ENCODE measurements at regions not wholly inside any gene's neighbourhood (a gene's known extent, or its start where the extent isn't known, plus 50 kb on each side); places are given as distances from the start of the nearest gene placed in this dataset.

DNA sequence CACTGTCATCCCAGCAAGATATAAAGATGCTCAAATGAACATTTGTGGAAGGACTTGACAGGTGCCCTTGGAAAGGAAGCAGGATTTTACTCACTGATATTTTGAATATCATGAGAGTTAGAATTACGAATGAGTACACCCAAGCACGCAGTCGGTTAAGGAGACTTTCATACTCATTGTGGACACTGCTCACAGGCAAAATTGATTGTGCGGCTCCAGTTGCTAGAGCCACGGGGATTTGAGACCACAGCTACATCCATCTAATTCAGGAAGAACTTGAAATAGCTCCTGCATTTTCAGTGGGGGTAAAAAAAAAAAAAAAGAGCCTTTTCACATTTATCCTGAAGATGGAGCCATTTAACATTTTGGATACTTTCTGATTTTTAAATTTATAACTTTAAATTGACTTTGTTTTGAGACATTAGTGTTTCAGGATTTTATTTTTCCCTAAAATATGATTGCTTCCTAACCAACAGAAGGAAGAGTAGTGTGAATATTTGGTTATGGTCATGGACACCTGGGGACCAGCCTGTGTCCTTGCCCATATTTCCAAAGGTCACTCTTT lies 1080.1 kb upstream of the EEF2KMT start:
- no peak for DNase-seq

DNA sequence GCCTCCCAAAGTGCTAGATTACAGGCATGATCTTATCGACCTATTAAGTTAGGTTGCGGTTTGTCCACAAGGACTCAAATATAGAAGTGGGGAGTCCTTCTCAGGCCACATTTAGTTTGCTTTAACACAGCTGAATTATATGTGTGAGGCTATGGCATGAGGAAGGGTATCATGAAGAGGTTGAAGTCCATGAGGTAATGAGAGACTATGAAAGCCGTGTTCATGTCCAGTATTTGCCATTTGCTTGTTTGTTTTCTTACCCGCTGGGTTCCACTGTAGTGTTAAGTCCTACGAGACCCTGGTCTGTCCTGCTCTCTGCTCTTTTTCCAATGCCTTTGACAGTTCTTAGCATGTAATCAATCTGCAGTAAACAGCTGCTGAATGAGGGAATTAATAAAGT lies 1072.4 kb upstream of the EEF2KMT start:
- no peak for DNase-seq

DNA sequence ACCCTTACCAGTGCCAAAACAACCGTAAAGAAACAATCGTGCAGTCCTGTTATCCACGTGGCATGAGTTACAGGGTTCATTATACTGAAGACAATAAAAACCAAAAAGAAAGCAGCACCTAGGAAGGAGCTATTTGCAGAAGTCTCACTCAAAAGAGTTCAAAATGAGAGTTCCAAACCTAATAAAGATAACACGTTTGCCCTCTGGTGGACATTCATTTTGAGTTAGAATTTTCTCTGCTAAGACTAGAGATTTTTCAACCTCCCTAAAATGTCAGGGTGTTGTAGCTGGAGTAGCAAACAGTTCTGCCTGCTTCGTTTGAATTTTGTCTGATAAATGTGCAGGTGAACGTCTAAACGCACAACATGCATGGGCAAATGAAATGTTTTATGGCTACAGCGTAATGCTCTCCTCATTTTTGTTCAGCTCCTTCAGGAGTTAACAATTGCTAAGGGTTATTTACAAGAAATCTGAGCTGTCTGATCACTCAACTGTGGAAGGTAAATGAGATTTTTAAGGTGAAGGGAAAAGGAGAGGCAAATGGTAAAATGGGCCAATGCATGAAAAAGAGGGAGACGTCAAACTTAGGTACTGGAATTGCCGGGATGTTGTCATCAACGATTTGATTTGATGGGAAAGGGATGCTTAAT lies 1067.9 kb upstream of the EEF2KMT start:
- DNase-seq = no peak

DNA sequence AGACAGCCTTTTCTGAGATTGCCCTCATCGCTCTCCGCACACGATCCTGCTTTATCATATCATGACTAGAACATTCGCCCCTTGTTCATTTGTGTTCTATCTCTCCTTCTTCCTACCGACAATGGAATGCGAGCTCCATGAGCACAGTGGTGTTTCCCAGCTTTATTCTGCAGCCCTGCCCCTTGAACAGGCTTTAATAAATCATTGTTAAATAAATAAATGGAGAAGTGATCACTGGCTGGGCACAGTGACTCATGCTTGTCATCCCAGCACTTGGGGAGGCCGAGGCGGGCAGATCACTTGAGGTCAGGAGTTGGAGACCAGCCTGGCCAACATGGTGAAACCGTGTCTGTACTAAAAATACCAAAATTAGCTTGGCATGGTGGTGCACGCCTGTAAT lies 1063.3 kb upstream of the EEF2KMT start:
- DNase-seq = no peak

DNA sequence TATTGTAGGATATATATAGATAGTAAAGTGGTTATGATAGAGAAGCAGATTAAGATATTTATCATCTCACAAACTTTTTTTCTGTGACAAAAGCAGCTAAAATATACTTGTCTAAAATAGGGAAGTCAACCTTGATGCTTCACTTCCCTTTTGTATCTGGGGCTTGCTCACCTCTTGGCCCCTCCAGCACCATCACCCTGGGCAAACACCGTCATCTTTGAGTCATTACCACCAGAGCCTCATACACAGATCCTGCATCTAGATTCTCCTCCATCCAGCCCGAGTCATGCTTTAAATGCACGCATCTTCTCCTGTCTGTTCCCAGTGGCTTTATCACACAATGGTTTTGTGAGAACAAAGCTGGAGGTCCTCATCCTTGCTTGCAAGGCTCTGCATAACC lies 1062.7 kb upstream of the EEF2KMT start:
- DNase-seq = no peak

DNA sequence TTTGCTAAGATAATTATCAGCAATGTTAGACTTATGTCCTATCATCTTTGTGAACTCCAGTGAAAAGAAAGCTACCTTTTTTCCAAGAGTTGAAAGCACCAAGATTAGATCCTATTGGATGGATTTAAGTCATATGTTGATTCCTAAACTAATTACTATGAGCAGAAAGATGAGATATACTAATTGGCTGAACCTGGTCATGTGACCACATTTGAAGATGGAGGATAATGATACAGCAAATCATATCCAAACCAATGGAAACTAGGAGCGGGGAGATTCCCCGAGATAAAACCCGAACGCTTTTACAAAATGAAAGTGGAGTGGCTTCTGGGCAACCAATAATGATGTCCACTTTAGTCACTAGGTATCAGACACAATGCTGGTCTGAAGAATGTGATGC lies 1060.2 kb upstream of the EEF2KMT start:
- no peak for DNase-seq

DNA sequence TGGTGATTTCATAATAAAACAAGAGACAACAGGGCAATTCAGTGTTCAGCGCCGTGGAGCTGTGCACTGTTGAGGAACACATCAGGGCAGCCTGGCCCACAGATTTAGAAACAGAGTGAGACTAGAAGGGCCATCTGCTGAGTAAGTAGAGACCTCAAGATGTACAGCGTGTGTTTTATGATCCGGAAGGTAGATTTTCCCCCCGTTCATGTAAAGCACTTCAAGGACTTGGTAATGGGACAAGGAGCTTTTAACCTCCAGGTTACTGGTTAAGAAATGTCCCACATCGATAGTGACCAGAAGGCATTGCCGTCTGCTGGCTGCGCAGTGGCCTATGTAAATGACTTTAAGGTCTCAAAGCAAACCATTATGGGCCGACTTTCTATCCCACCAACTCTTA lies 1057.7 kb upstream of the EEF2KMT start:
- DNase-seq = no peak

DNA sequence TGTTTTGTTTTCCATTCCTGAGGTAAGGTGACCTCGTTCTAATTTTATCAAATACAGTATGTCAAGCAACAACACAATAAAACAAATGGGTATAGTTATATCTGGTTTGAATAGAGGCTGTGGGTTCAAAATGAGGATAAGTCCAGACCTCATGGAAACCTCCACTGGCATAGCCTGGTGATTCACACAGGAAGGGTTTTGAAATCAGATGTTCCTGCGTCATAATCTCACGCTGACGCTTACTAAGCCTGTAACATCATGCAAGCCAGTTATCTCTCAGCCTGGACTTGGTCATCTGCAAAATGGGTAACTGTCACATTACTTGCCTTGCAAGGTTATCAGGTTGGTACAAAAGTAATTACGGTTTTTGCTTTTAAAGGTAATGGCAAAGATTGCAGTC lies 1056.3 kb upstream of the EEF2KMT start:
- no peak for DNase-seq

DNA sequence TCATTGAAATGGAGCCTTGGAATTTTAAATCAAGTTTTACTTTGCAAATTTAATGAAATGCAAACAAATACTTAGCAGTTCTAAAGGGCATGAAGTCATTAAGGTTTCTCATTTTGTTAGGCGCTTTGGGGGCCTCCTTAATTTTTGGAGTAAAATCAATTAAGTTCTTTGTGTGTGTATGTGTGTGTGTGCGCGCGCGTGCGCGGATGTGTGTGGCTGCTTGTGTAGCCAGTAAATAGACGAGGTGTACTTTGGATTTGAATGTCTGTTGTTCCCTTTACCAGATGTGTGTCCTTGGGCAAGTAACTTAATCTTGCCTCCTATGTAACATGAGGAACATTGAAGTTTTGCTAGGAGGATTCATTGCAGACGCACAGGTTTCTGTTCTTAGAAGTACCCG lies 1051.4 kb upstream of the EEF2KMT start:
- DNase-seq = no peak

DNA sequence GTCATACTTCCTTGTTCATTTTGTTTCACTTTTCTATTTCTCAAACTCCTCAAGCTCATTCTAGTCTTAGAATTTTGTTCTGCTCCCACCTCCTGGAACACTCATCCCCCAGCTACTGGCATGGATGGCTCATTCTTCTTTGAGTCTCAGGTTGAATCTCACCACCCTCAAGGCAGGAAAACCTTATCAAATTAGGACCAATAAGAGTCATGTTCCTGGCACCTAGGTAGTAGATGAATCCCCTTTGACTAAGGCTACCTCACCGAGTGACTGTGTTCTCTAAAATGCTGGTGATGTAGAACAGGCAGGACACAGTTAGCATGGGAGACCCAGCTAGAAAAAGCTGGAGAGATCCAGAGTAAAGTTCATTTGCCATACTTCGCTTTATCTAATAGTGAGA lies 1050.8 kb upstream of the EEF2KMT start:
- no peak for DNase-seq

DNA sequence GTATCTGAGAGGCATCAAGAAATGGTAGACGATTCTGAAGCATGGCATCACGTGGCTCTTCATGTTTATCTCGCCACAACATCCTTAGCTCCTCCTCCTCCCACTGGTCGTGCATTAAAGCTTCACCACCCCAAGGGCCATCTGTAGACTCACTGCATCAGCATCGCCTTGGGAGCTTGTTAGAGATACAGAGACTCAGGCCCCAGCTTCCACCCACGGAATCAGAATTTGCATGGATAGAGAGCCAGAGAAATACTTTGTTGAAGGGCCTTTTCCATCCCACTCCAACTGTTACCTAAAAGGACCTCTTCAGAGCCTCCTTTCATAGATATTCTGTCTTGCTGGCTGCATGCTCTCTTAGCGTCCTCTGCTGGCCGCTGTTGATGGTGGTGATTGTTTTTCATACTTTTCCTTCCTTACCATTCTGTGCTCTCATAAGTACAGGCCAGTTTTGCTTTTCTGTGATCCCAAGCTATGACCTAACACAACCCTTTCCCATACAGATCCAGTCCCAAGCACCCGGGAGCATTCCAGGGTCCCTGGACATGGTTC lies 1049.4 kb upstream of the EEF2KMT start:
- no peak for DNase-seq

DNA sequence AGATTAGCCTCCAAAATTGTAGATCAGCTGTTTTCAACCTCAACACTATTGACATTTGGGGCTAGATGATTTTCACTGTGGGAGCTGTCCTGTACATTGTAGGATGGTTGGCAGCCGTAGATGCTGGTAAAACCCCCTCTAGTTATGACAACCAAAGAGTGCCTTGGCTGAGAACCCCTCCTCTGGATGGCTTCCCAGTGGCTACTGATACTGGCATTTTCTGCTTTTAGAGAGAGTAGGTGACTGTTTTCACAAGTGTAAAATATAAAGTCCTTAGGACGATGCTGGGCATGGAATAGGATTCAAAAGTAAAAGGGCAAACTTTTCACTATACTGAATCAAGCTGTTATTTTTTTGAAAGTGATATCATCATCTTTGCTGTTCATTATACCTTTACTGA lies 1048.8 kb upstream of the EEF2KMT start:
- DNase-seq = no peak

DNA sequence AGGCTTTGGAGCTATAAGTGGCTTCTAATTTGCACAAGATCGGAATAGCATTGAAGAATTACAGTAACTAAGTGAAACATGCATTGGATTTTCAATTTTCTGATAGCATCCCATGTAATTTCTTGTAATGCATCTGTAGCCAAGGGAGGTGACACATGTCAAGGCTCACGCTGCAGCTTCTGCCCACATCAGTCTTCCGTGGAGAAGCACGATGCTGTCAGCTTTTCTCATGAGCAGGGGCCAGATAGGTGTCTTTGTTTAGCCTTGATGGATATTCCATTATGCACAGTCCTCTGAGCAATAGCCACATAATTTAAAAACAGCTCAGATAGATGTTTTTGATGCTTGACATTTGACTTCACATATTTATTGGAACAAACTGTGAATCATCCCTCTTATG lies 1046.9 kb upstream of the EEF2KMT start:
- DNase-seq = no peak

DNA sequence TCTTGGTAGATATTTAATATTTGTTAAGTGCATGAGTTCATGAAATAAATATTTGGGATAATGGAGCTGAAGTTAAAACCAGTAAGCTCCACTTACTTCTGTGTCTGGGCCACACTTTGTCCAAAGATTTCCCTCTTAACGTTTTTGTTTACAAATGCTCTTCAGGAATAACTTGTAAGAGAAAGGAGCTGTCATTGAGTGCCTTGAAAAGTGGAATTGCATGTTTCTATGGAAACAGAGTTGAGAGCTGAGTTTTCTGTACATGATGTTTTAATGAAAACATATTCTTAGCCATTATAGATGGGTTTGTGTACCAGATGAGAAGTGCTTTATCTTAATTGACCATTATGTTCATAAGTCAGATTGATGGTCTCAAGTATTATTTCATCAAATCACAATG lies 1045.4 kb upstream of the EEF2KMT start:
- no peak for DNase-seq

DNA sequence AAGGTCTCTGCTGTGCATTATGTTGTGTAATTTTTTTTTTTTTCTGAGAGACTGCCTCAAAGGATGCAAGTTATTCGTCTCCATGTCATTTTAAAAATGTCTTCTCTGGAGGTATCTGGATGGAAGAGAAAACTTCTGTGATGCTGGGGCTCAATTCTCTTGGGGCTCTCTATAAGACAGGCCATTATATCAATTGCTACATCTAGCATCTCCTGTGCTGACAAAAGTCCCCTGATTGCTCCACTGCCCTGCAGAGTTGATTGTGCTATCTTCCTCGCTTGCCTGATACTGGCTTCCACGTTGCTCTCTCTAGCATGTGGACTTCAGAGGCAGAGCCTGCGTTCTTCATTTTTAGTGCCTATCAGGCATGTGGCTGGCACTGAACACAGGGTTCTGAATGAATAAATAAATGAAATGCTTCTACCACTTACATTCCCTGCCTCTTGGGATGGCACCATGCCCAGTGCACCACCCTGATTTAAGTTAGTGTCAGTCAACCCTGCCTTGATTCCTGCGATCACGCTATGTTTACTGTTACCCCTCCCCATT lies 1035.5 kb upstream of the EEF2KMT start:
- no peak for DNase-seq

DNA sequence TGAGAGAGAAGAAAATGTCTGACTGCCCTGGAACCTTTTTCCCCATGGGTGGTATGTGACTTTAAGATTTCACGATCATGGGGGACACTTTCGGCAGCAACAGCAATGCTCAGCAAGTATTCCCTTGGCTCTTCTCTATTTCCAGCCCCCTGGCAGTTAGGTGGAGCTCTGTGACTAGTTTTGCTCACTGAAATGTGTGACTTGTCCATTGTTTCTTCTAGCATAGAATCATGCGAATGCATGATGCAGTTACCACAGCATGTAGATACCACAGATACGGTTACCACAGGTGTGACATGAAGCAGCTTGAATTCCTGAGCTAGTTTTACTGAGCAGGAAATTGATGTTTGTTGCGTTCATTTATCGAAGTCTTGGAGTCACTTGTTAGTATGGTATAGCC lies 1034.5 kb upstream of the EEF2KMT start:
- no peak for DNase-seq

DNA sequence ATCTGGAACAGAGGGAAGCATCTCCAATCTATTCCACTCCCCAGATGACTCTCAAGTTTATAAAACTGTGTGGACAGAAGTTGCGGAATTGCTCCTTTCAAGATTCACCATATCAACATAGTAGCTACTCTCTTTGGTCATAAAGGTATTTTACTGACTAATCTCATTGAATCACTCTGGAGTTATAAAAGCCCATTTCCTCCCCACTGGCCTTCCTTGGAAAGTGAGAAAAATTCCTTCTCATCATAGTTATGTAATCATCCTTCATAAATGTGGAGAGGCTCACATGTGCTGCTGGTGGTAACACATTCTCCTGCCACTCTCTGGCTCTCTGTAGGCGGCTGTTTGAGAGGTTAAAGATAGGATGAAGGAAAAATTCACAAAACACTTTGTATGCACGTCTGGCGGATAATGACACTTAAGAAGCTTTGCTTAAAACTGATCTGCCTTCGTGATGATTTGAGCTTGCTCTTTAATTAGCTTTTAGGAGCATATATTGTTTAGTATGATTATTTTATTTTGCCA lies 1034.0 kb upstream of the EEF2KMT start:
- DNase-seq = no peak

DNA sequence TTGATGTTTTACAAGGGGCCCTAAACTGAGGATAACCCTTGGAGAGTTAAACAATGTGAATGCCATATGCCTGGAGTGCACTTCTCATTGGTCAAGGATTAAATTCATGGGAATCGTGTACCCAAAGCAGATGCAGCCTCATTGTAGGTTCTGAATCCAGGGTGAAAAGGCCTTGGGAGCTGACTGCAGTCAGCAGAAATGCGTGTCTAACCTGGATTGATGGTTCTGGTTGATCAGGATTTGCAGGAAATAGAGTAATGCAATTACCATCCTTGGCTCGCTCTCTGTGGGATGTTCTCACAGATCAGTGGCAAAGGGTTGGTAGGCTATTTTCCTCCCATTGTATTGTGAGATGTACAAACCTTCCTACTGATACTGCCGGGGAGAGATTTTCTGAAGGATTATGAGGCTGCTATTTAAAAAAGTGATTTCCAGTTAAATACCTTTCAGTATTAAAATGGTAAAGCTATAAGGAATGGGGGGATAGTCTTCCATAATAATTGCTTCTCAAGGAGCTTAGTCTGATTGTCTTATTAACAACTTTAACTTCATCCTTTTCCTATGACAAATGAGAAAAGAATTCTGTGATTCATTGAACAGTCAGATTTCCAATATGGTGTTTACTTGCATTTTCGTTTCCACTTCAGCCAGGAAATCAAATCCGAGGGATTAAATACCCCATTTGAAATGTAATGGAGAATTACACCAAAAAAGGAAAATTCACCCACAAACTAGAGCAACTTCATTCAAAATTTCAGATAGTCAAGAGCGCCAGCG lies 1028.1 kb upstream of the EEF2KMT start:
- no peak for DNase-seq

DNA sequence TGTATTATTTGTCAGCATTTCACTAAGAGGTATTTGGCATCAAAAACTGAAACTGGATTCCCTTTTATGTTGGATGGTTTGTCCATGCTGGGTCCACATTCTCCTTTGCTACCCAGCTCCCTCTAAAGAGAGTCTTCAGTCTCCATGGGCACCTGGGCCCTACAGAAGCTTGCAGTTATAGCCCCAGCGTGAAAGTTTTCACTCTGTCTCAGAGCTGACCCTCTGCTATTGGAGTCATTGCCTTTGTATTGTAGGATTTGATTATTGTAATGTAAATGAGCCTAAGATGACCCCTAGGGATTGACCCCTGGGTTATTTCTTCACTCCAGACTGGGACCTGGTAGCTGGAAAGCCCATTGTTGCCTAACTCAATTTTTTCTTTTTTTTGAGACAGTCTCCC lies 1026.5 kb upstream of the EEF2KMT start:
- no peak for DNase-seq

DNA sequence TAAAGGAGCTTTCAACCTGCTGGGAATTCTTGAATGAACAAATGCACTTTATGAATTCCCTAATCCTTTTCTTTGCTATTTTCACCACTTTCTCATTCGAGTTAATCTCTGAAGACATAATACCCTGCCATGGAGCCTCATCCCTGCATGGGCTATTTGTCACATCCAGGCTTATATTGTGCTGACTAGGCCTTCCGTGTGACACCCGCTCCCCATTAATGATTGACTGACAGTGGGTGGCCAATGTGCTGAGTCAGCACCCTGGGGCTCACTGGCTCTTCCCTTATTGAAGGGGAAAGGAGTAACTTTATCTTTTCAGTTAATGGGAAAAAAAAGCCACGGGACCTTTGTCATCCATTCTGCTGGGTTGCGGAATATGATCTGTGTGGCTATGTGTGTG lies 1024.8 kb upstream of the EEF2KMT start:
- no peak for DNase-seq

DNA sequence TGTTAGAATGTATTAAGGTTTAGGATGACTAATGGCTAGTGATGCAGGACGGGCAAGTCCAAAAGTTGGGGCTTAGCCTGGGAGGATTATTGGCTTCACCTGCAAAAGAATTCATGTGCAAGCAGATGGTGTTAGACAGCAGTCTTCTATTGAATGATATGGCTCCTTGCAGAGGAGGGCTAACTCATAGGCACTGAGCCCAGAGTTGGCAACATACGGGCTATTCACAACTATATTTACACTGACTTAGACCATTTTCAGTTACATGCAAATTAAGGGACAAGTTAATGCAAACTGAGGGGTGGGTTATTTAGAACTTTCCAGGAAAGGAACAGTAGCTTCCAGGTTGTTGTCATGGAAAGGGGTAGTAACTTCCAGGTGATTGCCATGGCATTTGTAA lies 1017.1 kb upstream of the EEF2KMT start:
- DNase-seq = no peak

DNA sequence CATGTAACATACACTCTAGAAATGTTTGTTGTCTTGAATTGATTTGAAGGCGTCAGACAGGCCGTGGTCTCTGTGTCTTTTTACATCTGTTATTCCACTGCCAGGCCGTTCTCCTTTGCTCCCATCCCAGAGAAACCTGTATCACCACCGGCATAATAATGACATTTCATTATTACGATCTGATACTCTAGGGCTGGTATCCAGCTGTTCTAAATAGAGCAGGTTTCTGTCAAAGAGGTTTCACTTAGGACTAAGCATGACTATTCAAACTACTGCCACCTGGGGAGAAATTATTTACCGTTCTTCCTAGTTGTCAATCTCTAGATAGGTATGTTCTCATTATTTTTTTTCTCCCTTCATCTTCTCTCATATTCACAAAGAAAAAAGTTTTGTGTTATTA lies 1016.2 kb upstream of the EEF2KMT start:
- DNase-seq = no peak

DNA sequence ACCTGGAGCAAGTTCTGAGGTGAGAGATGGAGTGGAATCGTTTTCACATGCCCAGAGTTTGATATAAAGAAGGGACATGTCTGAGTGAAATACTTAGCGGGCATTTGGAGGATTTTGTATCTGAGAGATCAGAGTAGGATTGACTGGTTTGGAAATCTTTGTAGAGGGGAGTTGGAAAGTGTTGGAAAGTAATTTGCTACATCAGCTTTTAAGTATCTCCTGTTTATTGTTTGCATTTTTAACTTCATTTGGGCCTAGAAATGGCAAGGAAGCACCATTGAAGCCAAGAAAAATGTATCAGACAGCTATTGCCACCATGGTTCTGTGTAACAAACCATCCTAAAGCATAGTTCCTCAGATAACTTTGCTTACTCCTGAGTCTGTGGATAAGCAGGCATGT lies 1015.1 kb upstream of the EEF2KMT start:
- DNase-seq = no peak

DNA sequence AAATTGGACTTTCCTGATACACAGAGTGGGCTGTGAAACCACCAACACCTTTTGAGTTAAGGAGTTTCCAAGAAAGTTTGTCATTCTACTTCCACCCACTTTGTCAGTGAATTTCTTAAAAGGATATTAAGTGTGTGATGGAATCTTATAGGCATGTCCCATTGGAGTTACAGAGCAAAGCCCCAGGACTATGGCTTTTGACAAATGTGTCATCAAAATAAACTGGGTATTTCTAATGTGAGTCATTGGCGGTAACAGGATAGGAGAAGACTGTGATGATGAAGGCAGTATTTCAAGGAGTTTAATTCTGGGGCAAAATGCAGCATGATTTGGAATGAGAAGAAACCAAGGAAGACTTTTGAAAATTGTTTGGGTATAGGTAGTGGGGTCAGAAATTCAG lies 1013.8 kb upstream of the EEF2KMT start:
- no peak for DNase-seq

Measured in activated CD4-positive, alpha-beta T cell treated with anti-CD3 and anti-CD28 coated beads, Interleukin-2, Interleukin-6, amounts not matched to agents 100 ng/mL and 50 ng/mL, durations not matched to agents 16 hours and 8 hours (primary cell).